ENCODE measurements at regions not wholly inside any gene's neighbourhood (a gene's known extent, or its start where the extent isn't known, plus 50 kb on each side); places are given as distances from the start of the nearest gene placed in this dataset.
"Not testable (repeated sequence)": the region's sequence is repeated elsewhere in the genome, so short reads cannot be mapped to it uniquely, and the experiment has no call there.

GRCh38 chr19:56981440-56981839 is 138.3 kb upstream of the USP29 start:
- DNase-seq (ENCODE audit: extremely low read depth in 1 of 4, low spot score in 3 of 4); H2AFZ ChIP-seq (ENCODE audit: low read depth, low read length); H4K20me1 ChIP-seq (replicated peaks; ENCODE audit: control insufficient read depth, insufficient read depth, low read length); intact Hi-C loops (cut with micrococcal nuclease); POLR2A ChIA-PET; CTCF ChIA-PET (ENCODE audit: low intra/inter-chr PET ratio); H3K9me1 ChIP-seq (ENCODE audit: control insufficient read depth, insufficient read depth, low read length); H3K9me3 ChIP-seq (replicated peaks; ENCODE audit: control insufficient read depth, insufficient read depth, low read depth, low read length); BruUV-seq (replicated peaks); H3K79me2 ChIP-seq (ENCODE audit: control insufficient read depth, insufficient read depth, low read length); ATAC-seq; H3K27me3 ChIP-seq (ENCODE audit: control insufficient read depth in 2 of 2, insufficient read depth in 2 of 2, low read length in 2 of 2); H3K4me2 ChIP-seq (ENCODE audit: insufficient read depth, low read length); H3K9ac ChIP-seq (ENCODE audit: insufficient read depth in 1 of 2, low read depth in 2 of 2, low read length in 2 of 2); H3K4me1 ChIP-seq (replicated peaks in 1 of 2; ENCODE audit: control insufficient read depth in 2 of 2, insufficient read depth in 2 of 2, low read length in 2 of 2); H3K27ac ChIP-seq (ENCODE audit: extremely low read depth, low read depth, low read length); H3K4me3 ChIP-seq; H3K36me3 ChIP-seq (ENCODE audit: control insufficient read depth, insufficient read depth, low read length); in situ Hi-C loops (cut with MboI); FAIRE-seq: not testable (repeated sequence)
- 3% methylated on average over 7 of the region's 10 CpGs for WGBS (ENCODE audit: insufficient coverage, low coverage, missing lambda C conversion rate)

- H3K9ac ChIP-seq (ENCODE audit: insufficient read depth in 1 of 2, low read depth in 2 of 2, low read length in 2 of 2) = no peak overlapping the region
- no peaks in the 10 kb centered on the region for H3K79me2 ChIP-seq (ENCODE audit: control insufficient read depth, insufficient read depth, low read length)
- H3K4me3 ChIP-seq = no peak overlapping the region
- H2AFZ ChIP-seq (ENCODE audit: low read depth, low read length) = no peak overlapping the region
- FAIRE-seq = no peak
- POLR2A ChIA-PET = no interaction called here
- no peaks in the 10 kb centered on the region for H4K20me1 ChIP-seq (replicated peaks; ENCODE audit: control insufficient read depth, insufficient read depth, low read length)
- H3K27ac ChIP-seq (ENCODE audit: extremely low read depth, low read depth, low read length) = no peak overlapping the region
- CTCF ChIA-PET (ENCODE audit: low intra/inter-chr PET ratio) = no interaction called here
- WGBS (ENCODE audit: insufficient coverage, low coverage, missing lambda C conversion rate) = 2% methylated on average over 7 of the region's 7 CpGs
- no peaks in the 10 kb centered on the region for H3K9me1 ChIP-seq (ENCODE audit: control insufficient read depth, insufficient read depth, low read length)
- no peak for DNase-seq (ENCODE audit: extremely low read depth in 1 of 4, low spot score in 3 of 4)
- no peak overlapping the region for H3K4me2 ChIP-seq (ENCODE audit: insufficient read depth, low read length)
- no peaks in the 10 kb centered on the region for H3K9me3 ChIP-seq (replicated peaks; ENCODE audit: control insufficient read depth, insufficient read depth, low read depth, low read length)
- H3K4me1 ChIP-seq (replicated peaks in 1 of 2; ENCODE audit: control insufficient read depth in 2 of 2, insufficient read depth in 2 of 2, low read length in 2 of 2) = no peaks in the 10 kb centered on the region
- BruUV-seq (replicated peaks) = no TSS peak
- TF ChIP-seq RFX1 (IDR thresholded peaks at IDR 0.05) (peak; percentile 43; the same call in 1 of the 2 replicates), ILK (tag; IDR thresholded peaks at IDR 0.05; ENCODE audit: borderline replicate concordance, low read depth) (no peak)
- in situ Hi-C loops (cut with MboI) = no loop called here
- ATAC-seq = no peak
- intact Hi-C loops (cut with micrococcal nuclease) = no loop called here
- H3K27me3 ChIP-seq (ENCODE audit: control insufficient read depth in 2 of 2, insufficient read depth in 2 of 2, low read length in 2 of 2) = no peaks in the 10 kb centered on the region
- no peaks in the 10 kb centered on the region for H3K36me3 ChIP-seq (ENCODE audit: control insufficient read depth, insufficient read depth, low read length)
Observed at GRCh38 chr19:56983171-56983570, 136.6 kb upstream of the USP29 start.

Data from K562 (cell line).